ENCODE measurements at regions not wholly inside any gene's neighbourhood (a gene's known extent, or its start where the extent isn't known, plus 50 kb on each side); places are given as distances from the start of the nearest gene placed in this dataset.

GRCh38 chr2:107303964-107304363, 418.0 kb upstream of the ST6GAL2 start:
- Histone ChIP-seq H3K9me3 (no peaks in the 10 kb centered on the region), H3K79me2 (ENCODE audit: insufficient read depth) (no peaks in the 10 kb centered on the region), H3K9ac (no peak overlapping the region), H3K4me3 (ENCODE audit: low read depth in 2 of 2, low read length in 1 of 2) (no peak overlapping the region), H3K36me3 (replicated peaks in 1 of 2; ENCODE audit: control insufficient read depth in 1 of 2, insufficient read depth in 2 of 2, low read length in 1 of 2) (no peaks in the 10 kb centered on the region), H3F3A (replicated peaks; ENCODE audit: insufficient read depth) (no peaks in the 10 kb centered on the region), H3K27ac (ENCODE audit: low read depth in 2 of 2, low read length in 1 of 2) (no peak overlapping the region), H2AFZ (ENCODE audit: low read depth) (0 out of 2 replicates have a peak overlapping the region, but pooled peaks have one; percentile 14), H3K9me2 (no peaks in the 10 kb centered on the region), H3K4me2 (no peak overlapping the region), H3K4me1 (ENCODE audit: control insufficient read depth in 1 of 2, insufficient read depth in 2 of 2, low read depth in 1 of 2, low read length in 1 of 2) (peaks cover 0 to 3% of the 10 kb centered on the region in 2 experiments; a peak in 1 of 4 replicates), H3K27me3 (ENCODE audit: insufficient read depth) (no peaks in the 10 kb centered on the region), H4K20me1 (ENCODE audit: insufficient read depth) (no peaks in the 10 kb centered on the region)
- no peak for DNase-seq
- WGBS (ENCODE audit: low lambda C conversion rate): 34% methylated on average over 2 of the region's 2 CpGs
- CTCF ChIA-PET: no interaction called here
- TF ChIP-seq IRF3 (IDR thresholded peaks at IDR 0.05; ENCODE audit: low read depth, low read length) (no peak), USF1 (IDR thresholded peaks at IDR 0.05; ENCODE audit: borderline replicate concordance, low read depth) (peak; percentile 16; the same call in 1 of the 2 replicates)
- POLR2A ChIA-PET: no interaction called here

GRCh38 chr2:107305966-107306365, 420.0 kb upstream of the ST6GAL2 start:
- WGBS (ENCODE audit: low lambda C conversion rate): 40% methylated on average over 4 of the region's 4 CpGs
- ChIA-PET CTCF (interaction anchor here (0.6 kb wide), 1 partner anchor 601 kb away, joined by 3 read pairs; no protein-coding TSS in a partner anchor), POLR2A (no interaction called here)
- H3K4me2 ChIP-seq: no peak overlapping the region
- DNase-seq: no peak
- H3K27me3 ChIP-seq (ENCODE audit: insufficient read depth): no peaks in the 10 kb centered on the region
- no peak overlapping the region for H3K27ac ChIP-seq (ENCODE audit: low read depth in 2 of 2, low read length in 1 of 2)
- H3K9me3 ChIP-seq: no peaks in the 10 kb centered on the region
- H2AFZ ChIP-seq (ENCODE audit: low read depth): no peak overlapping the region
- no peak for TF ChIP-seq RFX5 (IDR thresholded peaks at IDR 0.05; ENCODE audit: low read length)
- no peak for TF ChIP-seq RCOR1 (IDR thresholded peaks at IDR 0.05; ENCODE audit: low read length)
- TF ChIP-seq POLR2AphosphoS5 (IDR thresholded peaks at IDR 0.05; ENCODE audit: low read depth, low read length): no peak
- no peak for TF ChIP-seq ZBTB33 (IDR thresholded peaks at IDR 0.05; ENCODE audit: borderline replicate concordance, low read depth)
- H3F3A ChIP-seq (replicated peaks; ENCODE audit: insufficient read depth): no peaks in the 10 kb centered on the region
- H3K79me2 ChIP-seq (ENCODE audit: insufficient read depth): no peaks in the 10 kb centered on the region
- H3K36me3 ChIP-seq (replicated peaks in 1 of 2; ENCODE audit: control insufficient read depth in 1 of 2, insufficient read depth in 2 of 2, low read length in 1 of 2): no peaks in the 10 kb centered on the region
- peaks cover 0 to 3% of the 10 kb centered on the region in 2 experiments; a peak in 1 of 4 replicates for H3K4me1 ChIP-seq (ENCODE audit: control insufficient read depth in 1 of 2, insufficient read depth in 2 of 2, low read depth in 1 of 2, low read length in 1 of 2)
- no peak overlapping the region for H3K4me3 ChIP-seq (ENCODE audit: low read depth in 2 of 2, low read length in 1 of 2)
- no peak overlapping the region for H3K9ac ChIP-seq
- H4K20me1 ChIP-seq (ENCODE audit: insufficient read depth): no peaks in the 10 kb centered on the region
- no peaks in the 10 kb centered on the region for H3K9me2 ChIP-seq

- peaks cover 0 to 7% of the 10 kb centered on the region in 2 experiments; a peak in 1 of 4 replicates for H3K4me1 ChIP-seq (ENCODE audit: control insufficient read depth in 1 of 2, insufficient read depth in 2 of 2, low read depth in 1 of 2, low read length in 1 of 2)
- no peak overlapping the region for H3K4me3 ChIP-seq (ENCODE audit: low read depth in 2 of 2, low read length in 1 of 2)
- H2AFZ ChIP-seq (ENCODE audit: low read depth): no peak overlapping the region
- no peak for TF ChIP-seq TEAD4 (IDR thresholded peaks at IDR 0.05; ENCODE audit: borderline replicate concordance, insufficient read depth)
- TF ChIP-seq TAF1 (IDR thresholded peaks at IDR 0.05; ENCODE audit: borderline replicate concordance, low read depth, low read length): no peak
- TF ChIP-seq ELF1 (IDR thresholded peaks at IDR 0.05): no peak
- no peak for TF ChIP-seq JUND (IDR thresholded peaks at IDR 0.05)
- TF ChIP-seq CTCF (IDR thresholded peaks at IDR 0.05): no peak
- no peak overlapping the region for H3K9ac ChIP-seq
- ChIA-PET CTCF (no interaction called here), POLR2A (no interaction called here)
- no peak overlapping the region for H3K27ac ChIP-seq (ENCODE audit: low read depth in 2 of 2, low read length in 1 of 2)
- H3K79me2 ChIP-seq (ENCODE audit: insufficient read depth): no peaks in the 10 kb centered on the region
- no peaks in the 10 kb centered on the region for H3K9me3 ChIP-seq
- H3K36me3 ChIP-seq (replicated peaks in 1 of 2; ENCODE audit: control insufficient read depth in 1 of 2, insufficient read depth in 2 of 2, low read length in 1 of 2): no peaks in the 10 kb centered on the region
- H4K20me1 ChIP-seq (ENCODE audit: insufficient read depth): no peaks in the 10 kb centered on the region
- no peak overlapping the region for H3K4me2 ChIP-seq
- 41% methylated on average over 2 of the region's 2 CpGs for WGBS (ENCODE audit: low lambda C conversion rate)
- H3F3A ChIP-seq (replicated peaks; ENCODE audit: insufficient read depth): no peaks in the 10 kb centered on the region
- no peaks in the 10 kb centered on the region for H3K27me3 ChIP-seq (ENCODE audit: insufficient read depth)
- DNase-seq: no peak
- H3K9me2 ChIP-seq: no peaks in the 10 kb centered on the region
Observed at GRCh38 chr2:107306881-107307280, 420.9 kb upstream of the ST6GAL2 start.

All from SK-N-SH (cell line).